Panc1 (cell line): ENCODE measurements at regions not wholly inside any gene's neighbourhood (a gene's known extent, or its start where the extent isn't known, plus 50 kb on each side); places are given as distances from the start of the nearest gene placed in this dataset.

Experiments
- ATAC-seq: fragments of 200-7000 bp; cut with Tn5 transposase; 2 replicates; pipeline ENCODE4 v1.9.1; 2020; ENCODE audit warnings: mild to moderate bottlenecking, moderate library complexity
- BruUV-seq: library from RNA; stranded (reverse); fragments of 400-500 nt; replicated peaks from 2 replicates; lab custom pipeline; 2021; lab: Mats Ljungman, UMichigan
- CTCF ChIA-PET: fragments of 300-600 bp; sonication (Branson Sonifier 250); formaldehyde crosslinking; loops from one replicate; lab custom pipeline; 2022; ENCODE audit warnings: antibody characterized with exemption; lab: Charles Lee
- POLR2A ChIA-PET: fragments of 300-600 bp; sonication (Branson Sonifier 250); formaldehyde crosslinking; loops from one replicate; lab custom pipeline; 2022; ENCODE audit warnings: antibody characterized with exemption; lab: Charles Lee
- DNase-seq: peaks from one replicate; pipeline ENCODE4 v3.0.0-alpha.2; 2010; ENCODE audit warnings: low read depth, low spot score
- H3K27ac ChIP-seq: 2 replicates; pipeline ENCODE4 v1.5.1; 2011; ENCODE audit warnings: mild to moderate bottlenecking, low read length, inconsistent platforms
- H3K27me3 ChIP-seq: fragments of 200-500 bp; sonication (Bioruptor generic); 2 replicates; pipeline ENCODE4 v1.6.0; 2014; ENCODE audit warnings: low read length, inconsistent platforms; ENCODE audit not compliant: control insufficient read depth, insufficient read depth
- H3K36me3 ChIP-seq: fragments of 200-500 bp; sonication (Bioruptor generic); 2 replicates; pipeline ENCODE4 v1.5.1; 2014; ENCODE audit warnings: inconsistent platforms, mild to moderate bottlenecking, low read length, moderate library complexity; ENCODE audit not compliant: control insufficient read depth, insufficient read depth
- H3K4me1 ChIP-seq: 2 replicates; pipeline ENCODE4 v1.5.1; 2011; ENCODE audit warnings: inconsistent platforms, mild to moderate bottlenecking, low read length, moderate library complexity; ENCODE audit not compliant: control insufficient read depth, insufficient read depth
- H3K4me3 ChIP-seq, 2 experiments: 2 replicates each; pipeline ENCODE4 v1.5.1; 2011 to 2012; ENCODE audit warnings: low read depth in 2 of 2, low read length in 2 of 2, mild to moderate bottlenecking in 2 of 2, inconsistent platforms in 1 of 2, moderate library complexity in 1 of 2
- H3K9me3 ChIP-seq: fragments of 200-500 bp; sonication (Bioruptor generic); 2 replicates; pipeline ENCODE4 v1.5.1; 2014; ENCODE audit warnings: low read depth, mild to moderate bottlenecking, inconsistent platforms, low read length, moderate library complexity; ENCODE audit not compliant: control insufficient read depth, insufficient read depth
- CTCF ChIP-seq: fragments of 450-650 bp; IDR thresholded peaks from 2 replicates; pipeline ENCODE4 v1.5.1; 2017; ENCODE audit warnings: mild to moderate bottlenecking
- POLR2AphosphoS5 ChIP-seq: IDR thresholded peaks from 2 replicates; pipeline ENCODE4 v1.6.1; 2012; ENCODE audit warnings: mild to moderate bottlenecking, low read depth, low read length, moderate library complexity
- REST ChIP-seq, 2 experiments: IDR thresholded peaks; 2 replicates each; pipeline ENCODE4 v1.6.1; 2011 to 2012; ENCODE audit warnings: low read depth in 2 of 2, control low read depth in 1 of 2, low read length in 1 of 2, mild to moderate bottlenecking in 1 of 2, moderate library complexity in 1 of 2; ENCODE audit not compliant: insufficient read depth in 1 of 2
- SIN3A ChIP-seq: IDR thresholded peaks from 2 replicates; pipeline ENCODE4 v1.6.1; 2012; ENCODE audit warnings: low read depth, mild to moderate bottlenecking, low read length, moderate library complexity, borderline replicate concordance; ENCODE audit not compliant: insufficient read depth
- TCF7L2 ChIP-seq: IDR thresholded peaks from 2 replicates; pipeline ENCODE4 v1.6.1; 2011; ENCODE audit warnings: mild to moderate bottlenecking, low read depth, low read length, inconsistent platforms
- in situ Hi-C: cut with HindIII; loops from 2 replicates; pipeline ENCODE4 v1.10.0; 2016; ENCODE audit warnings: low sequenced_read_pairs, low pct_unique_long_range_greater_than_20kb
- intact Hi-C: fragments of 100-400 bp; cut with micrococcal nuclease; formaldehyde crosslinking; loops from one replicate; pipeline ENCODE4 v1.10.0; 2022; ENCODE audit not compliant: unreplicated experiment

- Histone ChIP-seq H3K4me3 (no peak overlapping the region), H3K36me3 (no peaks in the 10 kb centered on the region), H3K27me3 (no peaks in the 10 kb centered on the region), H3K4me1 (no peaks in the 10 kb centered on the region), H3K27ac (no peak overlapping the region), H3K9me3 (no peaks in the 10 kb centered on the region)
- CTCF ChIA-PET: no interaction called here
- TF ChIP-seq REST (IDR thresholded peaks at IDR 0.05; ENCODE audit: insufficient read depth in 1 of 2, low read depth in 2 of 2, low read length in 1 of 2): no peak
- no peak for TF ChIP-seq SIN3A
- TF ChIP-seq POLR2AphosphoS5: no peak
- no peak for TF ChIP-seq CTCF
- TF ChIP-seq TCF7L2: no peak
- no peak for ATAC-seq
- in situ Hi-C loops (no loop called here), intact Hi-C loops (no loop called here)
- BruUV-seq: no TSS peak
- POLR2A ChIA-PET: no interaction called here
- no peak for DNase-seq
Measured at GRCh38 chr1:188941986-188942385, 1535.7 kb downstream of the BRINP3 start.

GRCh38 chr1:188949701-188950100 is 1528.0 kb downstream of the BRINP3 start:
- no peak for DNase-seq
- BruUV-seq: no TSS peak
- ChIA-PET POLR2A (no interaction called here), CTCF (no interaction called here)
- Histone ChIP-seq H3K4me1 (no peaks in the 10 kb centered on the region), H3K9me3 (no peaks in the 10 kb centered on the region), H3K36me3 (no peaks in the 10 kb centered on the region), H3K27me3 (no peaks in the 10 kb centered on the region), H3K4me3 (no peak overlapping the region), H3K27ac (no peak overlapping the region)
- ATAC-seq: no peak
- intact Hi-C loops (no loop called here), in situ Hi-C loops (no loop called here)
- TF ChIP-seq REST (IDR thresholded peaks at IDR 0.05; ENCODE audit: insufficient read depth in 1 of 2, low read depth in 2 of 2, low read length in 1 of 2) (no peak), TCF7L2 (no peak), CTCF (no peak), POLR2AphosphoS5 (no peak), SIN3A (no peak)
